SHP77 treated with DMSO at 0.1 percent for 48 hours (cell line): ENCODE measurements at regions not wholly inside any gene's neighbourhood (a gene's known extent, or its start where the extent isn't known, plus 50 kb on each side); places are given as distances from the start of the nearest gene placed in this dataset.
"Not testable (repeated sequence)": the region's sequence is repeated elsewhere in the genome, so short reads cannot be mapped to it uniquely, and the experiment has no call there.

ENCODE experiments used
- DNase-seq: peaks from one replicate; lab custom pipeline; 2025; lab: John Stamatoyannopoulos, UW

DNA sequence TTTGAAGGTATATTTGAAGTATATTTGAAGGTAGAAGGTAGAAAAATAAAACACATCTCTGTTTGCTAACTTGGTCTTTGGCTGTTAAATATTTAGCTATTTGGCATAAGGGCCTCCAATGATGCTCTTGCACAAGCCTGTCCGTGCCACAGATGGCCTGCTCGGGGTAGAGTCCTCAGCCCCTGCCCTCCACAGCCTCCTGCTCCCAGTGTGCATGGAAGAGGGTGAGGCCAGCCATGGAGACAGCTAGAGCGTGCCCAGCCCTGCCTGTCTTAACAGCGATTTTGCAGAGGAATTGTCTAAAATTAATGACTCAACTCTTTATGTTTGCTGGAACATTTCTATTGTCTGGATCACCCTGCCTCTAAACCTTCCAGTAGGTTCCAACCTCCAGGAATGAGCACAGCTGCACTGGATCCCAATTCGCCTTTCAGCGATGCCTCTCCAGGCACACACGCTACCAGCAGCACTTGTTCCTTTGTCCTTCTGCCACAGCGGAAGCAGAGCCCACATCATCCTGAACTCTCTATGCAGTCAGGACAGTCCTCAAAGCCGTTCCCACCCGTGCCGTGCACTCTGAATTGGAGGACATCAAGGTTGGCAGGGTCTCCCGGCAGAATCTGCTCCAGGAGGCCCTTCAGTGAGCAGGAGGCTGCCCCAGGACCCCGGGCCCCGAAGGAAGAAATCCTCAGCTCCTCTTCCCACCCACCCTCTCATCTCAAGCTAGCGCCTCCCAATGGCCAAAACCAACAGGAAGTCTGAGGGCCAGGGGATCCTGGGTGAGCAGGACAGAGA lies 254.0 kb upstream of the IRX1 start:
- no peak for DNase-seq

DNA sequence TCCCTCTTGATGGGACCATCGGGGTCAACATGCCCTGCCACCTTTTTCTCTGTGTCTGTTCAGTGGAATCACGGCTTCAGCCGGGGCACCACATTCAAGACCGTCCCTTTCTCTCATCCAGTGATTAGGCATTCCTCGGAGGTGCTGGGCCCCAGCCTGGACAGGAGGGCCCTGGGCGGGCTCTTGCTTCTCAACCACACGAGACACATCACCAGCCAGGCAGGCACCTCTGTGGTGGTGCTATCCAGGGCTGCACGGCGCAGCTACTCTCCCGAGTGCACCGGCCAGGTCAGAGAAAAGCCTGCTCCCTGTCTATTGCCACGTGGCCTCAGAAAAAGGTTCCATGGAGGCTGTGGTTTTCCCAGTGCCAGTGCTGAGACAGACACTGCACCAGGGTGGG lies 255.2 kb upstream of the IRX1 start:
- no peak for DNase-seq

- DNase-seq: no peak
Measured at GRCh38 chr5:3339798-3340115, 255.9 kb upstream of the IRX1 start.

DNA sequence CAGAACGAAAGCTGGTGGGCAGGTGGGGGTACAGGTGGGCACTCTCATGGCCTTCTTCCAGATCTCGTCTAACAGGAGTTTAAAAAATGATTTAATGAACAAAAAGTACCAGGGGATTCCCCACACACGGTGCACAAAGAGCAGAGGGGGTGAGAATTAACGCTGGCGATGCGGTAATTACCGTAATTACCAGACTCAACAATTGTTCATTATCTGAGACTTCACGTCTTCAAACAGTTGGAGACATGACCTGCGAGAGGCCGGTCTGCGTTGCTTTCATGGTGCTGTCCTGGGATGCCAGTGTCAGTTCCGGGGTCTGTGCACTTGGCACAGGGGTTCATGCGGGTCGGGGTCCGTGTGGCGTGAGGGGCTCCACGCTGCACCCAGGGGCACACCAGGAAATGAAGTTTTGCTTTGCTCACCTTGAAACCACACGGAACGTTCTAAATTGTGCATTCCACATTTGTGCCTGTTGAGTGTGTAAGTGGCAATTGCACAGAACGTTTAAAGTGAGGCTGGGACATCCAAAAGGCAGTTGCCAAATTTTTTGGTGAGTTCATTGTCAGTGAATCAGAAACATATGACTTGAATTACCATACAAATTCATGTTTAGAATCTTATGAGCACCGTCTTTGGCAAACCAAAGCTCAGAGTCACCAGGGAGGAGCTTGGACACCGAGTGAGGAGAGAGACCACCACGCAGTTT lies 256.4 kb upstream of the IRX1 start:
- no peak for DNase-seq

DNA sequence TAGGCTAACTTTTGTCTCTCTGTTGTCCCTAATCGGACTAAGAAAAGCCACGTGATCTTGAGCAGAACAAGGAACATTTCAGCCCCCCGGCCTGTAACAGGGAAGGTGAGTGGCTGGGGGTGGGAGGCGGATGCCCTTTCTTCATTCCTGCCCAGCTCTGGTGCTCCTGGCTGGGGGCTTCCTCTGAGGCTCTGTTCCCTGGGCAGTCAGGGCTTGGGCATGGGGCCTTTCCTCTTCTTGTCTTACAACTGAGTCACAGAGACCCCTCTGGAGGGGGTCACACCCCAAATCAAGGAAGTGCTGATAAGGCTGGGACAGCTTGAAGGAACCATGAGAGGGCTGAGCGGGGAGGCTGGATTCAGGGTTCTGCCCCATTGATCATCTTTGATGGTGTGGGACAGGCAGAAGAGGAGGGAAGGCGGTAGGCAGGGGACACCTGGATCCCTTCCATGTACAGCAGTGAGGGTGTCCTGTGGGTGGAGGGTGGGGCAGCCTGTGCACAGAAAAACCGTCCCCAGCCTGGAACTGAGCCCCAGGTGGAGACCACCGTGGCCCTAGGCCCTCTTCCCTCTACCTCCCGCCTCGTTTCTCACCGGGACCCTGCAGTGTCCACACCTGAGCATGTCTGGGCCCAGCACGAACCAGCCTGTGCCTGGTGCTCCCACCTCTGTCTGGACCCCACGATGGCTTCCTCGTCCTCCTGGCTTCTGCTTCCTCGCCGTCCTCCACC lies 257.7 kb upstream of the IRX1 start:
- no peak for DNase-seq

DNA sequence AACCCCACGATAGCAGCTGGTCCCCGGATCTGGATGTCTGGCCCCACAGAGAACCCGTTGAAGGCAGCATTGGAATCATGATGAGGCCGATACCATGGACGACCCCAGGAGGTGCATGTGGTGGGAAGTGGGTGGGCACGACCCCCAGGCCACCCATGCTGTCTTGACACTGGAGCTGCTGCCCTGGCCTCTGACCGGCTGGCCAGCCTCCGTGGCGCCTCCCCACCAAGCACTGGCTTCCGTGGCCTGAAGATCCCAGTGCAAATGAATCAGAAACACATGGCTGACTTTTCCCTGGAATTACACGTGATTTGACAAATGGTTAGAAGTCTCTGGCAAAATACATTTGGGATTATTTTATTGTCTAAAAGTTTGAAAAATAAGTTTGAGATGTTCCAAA lies 259.0 kb upstream of the IRX1 start:
- DNase-seq: no peak

DNA sequence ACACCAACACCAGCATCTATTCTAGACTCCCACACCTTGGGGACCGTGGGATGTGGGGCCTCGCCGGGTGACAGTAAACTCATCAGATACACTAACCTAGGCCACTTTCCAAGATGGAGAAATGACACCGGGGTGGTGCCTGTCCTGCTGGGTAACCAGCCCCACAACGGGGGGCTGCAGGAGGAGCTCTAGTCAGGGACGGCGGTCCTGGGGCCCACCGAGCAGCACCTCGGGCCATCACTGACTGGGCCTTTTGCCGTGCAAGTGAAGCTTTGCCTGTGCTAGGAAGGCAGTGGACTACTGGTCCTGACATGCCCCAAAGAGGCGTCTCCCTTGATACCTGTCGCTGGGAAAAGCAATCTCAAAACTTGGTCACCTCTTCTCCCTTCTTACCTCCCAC lies 260.3 kb upstream of the IRX1 start:
- no peak for DNase-seq

- DNase-seq: no peak
Measured at GRCh38 chr5:3333836-3334235, 261.8 kb upstream of the IRX1 start.

DNA sequence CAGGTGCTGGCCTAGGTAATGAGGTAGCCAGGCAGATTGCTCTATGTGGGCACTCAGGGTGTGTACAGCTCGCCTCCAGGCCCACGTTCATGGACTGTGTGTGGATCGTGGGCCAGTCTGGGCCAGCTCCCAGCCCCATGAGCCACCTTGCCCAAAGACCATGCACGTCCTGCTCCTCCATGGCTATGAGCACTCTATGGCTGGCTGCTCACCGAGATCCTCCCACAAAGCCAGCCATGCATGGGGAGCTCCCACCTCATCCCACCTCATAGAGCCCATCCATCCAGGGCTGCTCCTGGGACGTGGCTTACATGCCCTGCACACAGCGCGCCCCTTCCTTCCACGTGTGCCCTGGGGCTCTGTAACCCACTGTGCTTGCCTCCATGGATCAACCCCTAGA lies 262.5 kb upstream of the IRX1 start:
- no peak for DNase-seq

DNA sequence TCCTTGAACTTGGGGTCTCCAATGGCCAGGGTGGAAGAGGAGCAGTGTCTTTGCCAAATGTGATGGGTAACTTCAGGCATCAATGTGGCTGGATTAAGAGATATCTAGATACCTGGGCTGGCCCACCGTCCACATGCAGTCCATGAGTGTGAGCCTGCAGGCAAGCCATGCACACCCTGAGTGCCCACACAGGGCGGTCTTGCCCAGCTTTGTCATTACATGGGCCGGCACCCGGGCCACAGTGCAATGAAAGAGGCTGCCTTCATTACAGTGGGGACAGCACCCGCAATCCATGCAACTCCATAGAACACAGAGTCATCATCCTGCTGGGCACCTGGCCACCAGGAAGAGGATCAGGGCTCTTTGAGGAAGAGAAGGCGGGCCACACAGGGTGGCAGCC lies 263.8 kb upstream of the IRX1 start:
- DNase-seq: no peak

DNA sequence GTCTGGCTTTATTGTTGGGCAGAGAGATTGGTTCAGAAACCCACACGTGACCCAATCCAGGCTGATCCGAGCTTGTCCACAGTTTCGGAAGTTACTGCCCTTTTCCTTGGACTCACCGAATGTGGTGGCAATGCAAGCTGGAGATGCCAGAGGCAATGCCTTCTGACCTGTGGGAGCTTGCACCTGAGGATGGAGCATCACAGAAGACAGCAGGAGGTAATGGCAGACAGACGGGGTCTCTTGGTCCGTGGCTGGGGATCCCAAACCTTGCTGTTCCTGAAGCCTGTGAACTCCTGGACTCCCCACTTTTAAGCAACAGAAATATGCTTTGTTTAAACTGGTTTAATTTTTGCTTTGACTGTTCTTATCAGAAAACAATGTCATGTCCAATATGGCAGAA lies 265.2 kb upstream of the IRX1 start:
- DNase-seq: no peak

DNA sequence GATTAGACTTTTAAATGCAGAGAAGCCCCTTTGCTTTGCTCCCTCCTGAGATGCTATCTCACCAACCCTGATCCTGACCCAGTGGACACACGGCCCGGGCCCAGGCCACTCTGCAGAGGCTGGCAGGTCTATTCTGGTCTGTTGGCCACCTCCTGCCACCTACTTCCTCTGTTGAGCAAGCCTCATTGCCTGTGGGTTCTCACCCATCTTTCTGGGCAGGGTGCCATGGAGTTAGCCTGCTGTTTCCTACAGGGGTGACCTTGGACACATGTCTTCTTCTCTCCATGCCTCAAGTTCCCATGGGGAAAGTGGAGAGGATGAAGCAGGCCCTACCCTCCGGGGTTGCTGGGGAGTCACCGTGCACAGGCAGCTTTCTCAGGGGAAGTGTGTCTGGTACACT lies 266.2 kb upstream of the IRX1 start:
- DNase-seq: no peak

- no peak for DNase-seq
Measured at GRCh38 chr5:3326841-3327232, 268.8 kb upstream of the IRX1 start.

GRCh38 chr5:3325972-3326840 lies 269.4 kb upstream of the IRX1 start:
- DNase-seq: no peak

DNA sequence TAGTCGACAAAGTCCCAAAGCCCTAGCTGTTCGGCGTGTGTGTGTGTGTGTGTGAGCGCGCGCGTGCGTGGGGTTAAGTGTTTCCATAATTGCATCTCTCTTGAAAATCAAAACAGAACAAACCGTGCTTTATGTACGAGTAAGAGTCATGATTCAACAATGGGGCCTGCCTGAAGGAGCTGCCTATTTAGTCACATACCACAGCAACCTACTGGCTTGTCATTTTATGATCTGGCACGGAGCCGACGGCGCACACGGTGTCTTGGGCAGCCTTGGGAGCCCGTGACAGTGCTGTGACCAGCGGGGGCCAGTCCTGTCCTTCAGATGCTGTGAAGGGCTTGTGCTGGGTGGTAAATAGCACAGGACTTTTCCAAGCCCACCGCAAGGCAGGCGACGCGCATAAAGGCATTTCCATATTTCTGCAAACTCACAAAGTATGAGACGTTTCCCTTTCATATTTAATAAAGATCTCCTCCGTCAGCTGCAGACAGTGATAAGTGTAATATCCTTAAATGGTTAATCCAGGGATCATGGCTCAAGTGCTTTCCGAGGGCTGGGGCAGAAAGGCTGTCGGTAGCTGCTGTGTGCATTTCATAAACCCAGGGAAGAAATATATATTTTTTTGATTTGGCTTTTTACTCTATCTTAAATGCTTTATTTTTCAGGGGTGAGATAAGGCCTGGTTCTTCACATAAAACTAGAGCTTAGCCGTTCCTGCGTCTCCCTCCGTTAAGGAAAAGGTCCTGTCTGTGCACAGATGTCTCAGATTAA lies 270.2 kb upstream of the IRX1 start:
- no peak for DNase-seq

- no peak for DNase-seq
Measured at GRCh38 chr5:3324421-3325101, 271.1 kb upstream of the IRX1 start.

- DNase-seq: not testable (repeated sequence)
Measured at GRCh38 chr5:3323966-3324365, 271.7 kb upstream of the IRX1 start.

- DNase-seq: no peak
Measured at GRCh38 chr5:3323144-3323543, 272.5 kb upstream of the IRX1 start.

GRCh38 chr5:3322642-3323041 lies 273.0 kb upstream of the IRX1 start:
- DNase-seq: no peak

- no peak for DNase-seq
Measured at GRCh38 chr5:3321923-3322322, 273.7 kb upstream of the IRX1 start.
